T47D (cell line): ENCODE measurements at regions not wholly inside any gene's neighbourhood (a gene's known extent, or its start where the extent isn't known, plus 50 kb on each side); places are given as distances from the start of the nearest gene placed in this dataset.

Experiments
- DNase-seq, 2 experiments: peaks; one replicate each; pipeline versions ENCODE4 v3.0.0 to v3.0.0-alpha.2; 2011 to 2012; ENCODE audit warnings: low read depth in 1 of 2, low spot score in 1 of 2
- JUND ChIP-seq: IDR thresholded peaks from 2 replicates; pipeline ENCODE4 v1.6.1; 2012; ENCODE audit warnings: low read depth
- in situ Hi-C: cut with HindIII; loops from 2 replicates; pipeline ENCODE4 v1.10.0; 2016; ENCODE audit warnings: low sequenced_read_pairs, low pct_unique_long_range_greater_than_20kb

GRCh38 chr18:75546964-75547363 is 119.5 kb upstream of the SMIM21 start:
- TF ChIP-seq JUND = no peak
- DNase-seq = no peak
- in situ Hi-C loops = no loop called here

GRCh38 chr18:75545189-75545588 is 117.7 kb upstream of the SMIM21 start:
- no peak for TF ChIP-seq JUND
- in situ Hi-C loops = no loop called here
- DNase-seq = no peak

- in situ Hi-C loops = no loop called here
- no peak for DNase-seq
- no peak for TF ChIP-seq JUND
Observed at GRCh38 chr18:75544496-75544895, 117.0 kb upstream of the SMIM21 start.

GRCh38 chr18:75544051-75544481 is 116.6 kb upstream of the SMIM21 start:
- in situ Hi-C loops = no loop called here
- no peak for TF ChIP-seq JUND
- DNase-seq = no peak

GRCh38 chr18:75538727-75539126 is 111.2 kb upstream of the SMIM21 start:
- no peak for TF ChIP-seq JUND
- DNase-seq = no peak
- in situ Hi-C loops = no loop called here

GRCh38 chr18:75533950-75534349 is 106.4 kb upstream of the SMIM21 start:
- DNase-seq = no peak
- no peak for TF ChIP-seq JUND
- in situ Hi-C loops = no loop called here

- TF ChIP-seq JUND = no peak
- DNase-seq = no peak
- in situ Hi-C loops = no loop called here
Observed at GRCh38 chr18:75533209-75533608, 105.7 kb upstream of the SMIM21 start.

GRCh38 chr18:75531851-75532459 is 104.5 kb upstream of the SMIM21 start:
- no peak for DNase-seq
- no peak for TF ChIP-seq JUND
- in situ Hi-C loops = no loop called here

GRCh38 chr18:75531212-75531850 is 103.8 kb upstream of the SMIM21 start:
- in situ Hi-C loops = no loop called here
- TF ChIP-seq JUND = no peak
- no peak for DNase-seq

- no peak for TF ChIP-seq JUND
- in situ Hi-C loops = no loop called here
- DNase-seq = no peak
Observed at GRCh38 chr18:75530566-75531211, 103.2 kb upstream of the SMIM21 start.

GRCh38 chr18:75530118-75530517 is 102.6 kb upstream of the SMIM21 start:
- in situ Hi-C loops = no loop called here
- no peak for DNase-seq
- no peak for TF ChIP-seq JUND

GRCh38 chr18:75529394-75529793 is 101.9 kb upstream of the SMIM21 start:
- in situ Hi-C loops = no loop called here
- DNase-seq = no peak
- no peak for TF ChIP-seq JUND
